ENCODE measurements at regions not wholly inside any gene's neighbourhood (a gene's known extent, or its start where the extent isn't known, plus 50 kb on each side); places are given as distances from the start of the nearest gene placed in this dataset.

- Mint-ChIP-seq H3K4me1 (ENCODE audit: low read depth, unreplicated experiment) (no peaks in the 10 kb centered on the region), H3K4me3 (ENCODE audit: unreplicated experiment) (no peak overlapping the region), H3K27ac (ENCODE audit: unreplicated experiment) (no peak overlapping the region), H3K9me3 (ENCODE audit: unreplicated experiment) (peaks cover 13% of the 10 kb centered on the region), H3K36me3 (ENCODE audit: insufficient read depth, unreplicated experiment) (no peaks in the 10 kb centered on the region), H3K27me3 (ENCODE audit: insufficient read depth, unreplicated experiment) (no peaks in the 10 kb centered on the region)
- Histone ChIP-seq H3K36me3 (ENCODE audit: control insufficient read depth, insufficient read depth, low read length) (no peaks in the 10 kb centered on the region), H3K27me3 (replicated peaks; ENCODE audit: control insufficient read depth, insufficient read depth, low read length) (no peaks in the 10 kb centered on the region), H3K4me3 (ENCODE audit: low read depth, low read length) (no peak overlapping the region), H3K4me1 (no peaks in the 10 kb centered on the region), H3K9me3 (no peaks in the 10 kb centered on the region)
- ChIA-PET CTCF (no interaction called here), POLR2A (no interaction called here)
- intact Hi-C loops (cut with micrococcal nuclease; ENCODE audit: unreplicated experiment), result no loop called here
- no TSS peak for BruUV-seq (replicated peaks)
- DNase-seq, result no peak
- TF ChIP-seq CTCF (IDR thresholded peaks at IDR 0.05; ENCODE audit: insufficient read depth in 1 of 2, low read depth in 1 of 2, low read length in 1 of 2, severe bottlenecking in 1 of 2, unreplicated experiment in 1 of 2), result no peak
Observed at GRCh38 chr1:118243269-118243668, 58.2 kb upstream of the SPAG17 start.
